Forelimb muscle (tissue), 1 donor: ENCODE measurements at regions not wholly inside any gene's neighbourhood (a gene's known extent, or its start where the extent isn't known, plus 50 kb on each side); places are given as distances from the start of the nearest gene placed in this dataset.
A peak's percentile ranks its signal among the peaks of the same experiment; 100 is the strongest.

ENCODE experiments used
- DNase-seq: peaks from one replicate; pipeline ENCODE4 v3.0.0-alpha.2; 2013; ENCODE audit warnings: low read depth

DNA sequence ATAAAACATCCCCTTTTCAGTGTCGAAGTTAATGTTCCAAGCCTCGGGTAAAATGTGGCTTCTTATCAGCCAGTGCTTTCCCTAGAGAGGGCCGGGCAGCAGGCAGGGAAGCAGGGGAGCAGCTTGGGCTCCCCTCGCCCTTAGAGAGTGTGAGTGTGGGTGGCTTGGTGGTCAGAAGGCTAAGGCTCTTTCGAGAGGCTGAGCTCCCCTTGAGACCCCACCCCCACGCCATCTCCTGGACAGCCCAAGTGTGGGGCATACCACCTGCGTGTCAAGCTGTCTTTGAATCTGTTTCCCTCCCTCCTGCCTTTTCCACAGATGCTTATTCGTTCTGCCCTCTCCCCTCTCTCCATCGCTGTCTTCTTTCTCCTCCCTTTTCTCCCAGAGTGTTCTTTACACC, 95.1 kb upstream of the FOXP4 start:
- DNase-seq: no peak

DNA sequence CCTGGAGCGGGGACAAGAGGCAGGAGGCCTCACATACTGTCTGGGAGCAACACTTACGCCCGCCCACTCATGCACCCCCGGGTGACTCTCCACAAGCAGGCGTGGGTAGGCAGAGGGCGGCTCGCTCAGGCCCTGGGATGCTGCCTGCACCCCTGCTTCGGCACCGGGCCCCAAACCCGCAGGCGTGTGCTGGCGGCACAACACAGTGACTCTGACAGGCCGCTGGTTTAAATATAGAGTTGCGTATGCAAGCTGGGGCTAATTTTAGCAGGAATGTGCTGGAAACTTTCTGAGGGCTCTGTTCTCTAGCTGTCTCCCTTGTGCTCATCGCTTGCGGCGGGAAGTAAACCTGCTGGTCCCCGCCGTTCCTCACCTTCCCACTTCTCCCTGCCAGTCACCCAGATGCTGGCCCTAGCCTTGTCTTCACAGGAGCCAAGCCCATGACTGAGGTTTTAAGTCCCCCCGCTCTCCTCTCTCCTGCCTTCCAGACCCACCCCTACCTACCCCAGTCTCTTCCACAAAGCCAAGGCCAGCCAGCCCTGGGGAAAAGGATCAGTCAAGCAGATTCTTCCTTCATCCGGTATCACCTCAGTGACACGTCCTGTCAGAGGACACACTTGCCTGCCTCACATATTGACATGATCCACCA, 94.5 kb upstream of the FOXP4 start:
- peak; percentile 57 for DNase-seq

DNA sequence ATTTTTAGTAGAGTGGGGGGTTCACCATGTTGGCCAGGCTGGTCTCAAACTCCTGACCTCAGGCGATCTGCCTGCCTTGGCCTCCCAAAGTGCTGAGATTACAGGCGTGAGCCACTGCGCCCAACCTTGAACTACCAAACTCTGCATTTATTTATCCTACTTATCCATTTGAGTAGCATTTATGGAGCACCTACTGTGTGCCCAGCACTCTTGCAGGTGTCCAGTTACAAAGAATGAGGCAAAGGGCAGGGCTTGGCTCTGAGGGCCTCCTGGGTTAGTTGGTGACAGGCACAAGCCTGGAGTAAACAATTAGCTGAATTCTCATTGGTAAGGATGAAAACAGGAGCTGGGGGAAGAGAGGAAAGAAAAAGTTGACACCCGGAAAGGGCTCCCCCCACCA, 93.4 kb upstream of the FOXP4 start:
- DNase-seq: no peak

DNA sequence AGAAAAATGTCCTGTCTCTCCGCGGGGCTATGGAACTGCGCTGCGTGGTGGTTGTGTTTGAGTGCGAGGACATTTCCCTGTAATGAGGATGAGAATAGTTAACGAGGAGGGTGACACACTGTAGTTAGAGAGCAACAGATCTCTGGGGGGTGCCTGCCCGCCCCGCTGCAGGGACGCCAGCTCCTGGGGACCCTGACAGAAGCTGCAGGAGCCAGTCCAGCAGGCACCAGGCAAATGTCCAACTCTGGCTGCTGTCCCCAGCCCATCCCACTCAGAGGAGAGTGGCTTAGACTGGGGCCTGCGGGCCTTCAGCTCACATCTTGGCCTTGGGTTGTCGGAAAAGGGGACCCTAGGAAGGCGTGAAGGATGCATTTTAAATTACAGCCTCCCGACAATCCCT, 92.9 kb upstream of the FOXP4 start:
- DNase-seq: no peak

DNA sequence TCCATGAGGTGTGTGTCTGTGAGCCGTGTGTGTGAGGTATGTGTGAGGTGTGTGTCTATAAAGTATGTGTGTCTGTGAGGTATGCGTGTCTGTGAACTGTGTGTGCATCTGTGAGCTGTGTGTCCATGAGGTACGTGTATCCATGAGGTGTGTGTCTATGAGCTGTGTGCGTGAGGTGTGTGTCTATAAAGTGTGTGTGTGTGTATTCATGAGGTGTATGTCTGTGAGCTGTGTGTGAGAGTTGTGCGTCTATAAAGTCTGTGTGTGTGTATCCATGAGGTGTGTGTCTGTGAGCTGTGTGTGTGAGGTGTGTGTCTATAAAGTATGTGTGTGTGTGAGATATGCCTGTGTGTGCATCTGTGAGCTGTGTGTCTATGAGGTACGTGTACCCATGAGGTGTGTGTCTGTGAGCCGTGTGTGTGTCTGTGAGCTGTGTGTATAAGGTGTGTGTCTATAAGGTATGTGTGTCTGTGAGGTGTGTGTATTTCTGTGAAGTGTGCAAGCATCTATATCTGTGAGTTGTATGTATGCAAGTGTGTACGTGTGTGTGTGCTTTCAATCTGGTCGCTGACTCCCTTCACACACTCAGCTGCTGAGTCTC, 91.9 kb upstream of the FOXP4 start:
- no peak for DNase-seq

DNA sequence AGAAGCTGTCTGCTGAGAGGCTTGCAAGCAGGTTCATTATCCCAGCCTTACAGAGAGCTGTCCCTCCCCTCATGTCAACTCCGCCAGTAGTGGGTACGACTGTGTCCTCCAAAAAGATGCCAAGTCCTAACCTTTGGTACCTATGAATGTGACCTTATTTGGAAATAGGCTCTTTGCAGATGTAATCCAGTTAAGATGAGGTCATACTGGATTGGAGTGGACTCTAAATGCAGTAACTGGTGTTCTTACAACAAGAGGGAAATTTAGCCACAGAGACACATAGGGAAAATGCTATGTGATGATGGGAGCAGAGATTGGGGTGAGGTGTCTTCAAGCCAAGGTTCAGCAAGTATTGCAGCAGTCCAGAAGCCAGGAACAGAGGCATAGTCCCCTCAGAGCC, 90.8 kb upstream of the FOXP4 start:
- no peak for DNase-seq

DNA sequence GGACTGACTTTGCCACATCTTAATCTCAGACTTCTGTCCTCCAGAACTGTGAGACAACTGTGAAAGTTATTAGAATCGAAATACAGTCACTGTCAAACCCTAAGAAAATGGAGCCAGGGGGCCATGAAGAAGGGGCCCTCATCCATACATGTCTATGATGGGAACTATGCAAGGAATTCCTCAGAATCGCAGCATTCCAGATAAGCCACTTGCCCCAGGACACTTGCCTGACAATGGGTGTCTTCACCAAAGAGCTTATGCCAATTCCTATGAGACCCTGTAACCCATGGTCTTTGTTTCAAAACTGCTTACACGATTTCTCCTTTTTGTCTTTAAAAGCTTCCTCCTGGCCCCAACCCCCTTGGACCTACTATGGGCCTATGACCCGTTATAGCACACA, 90.4 kb upstream of the FOXP4 start:
- DNase-seq: no peak

DNA sequence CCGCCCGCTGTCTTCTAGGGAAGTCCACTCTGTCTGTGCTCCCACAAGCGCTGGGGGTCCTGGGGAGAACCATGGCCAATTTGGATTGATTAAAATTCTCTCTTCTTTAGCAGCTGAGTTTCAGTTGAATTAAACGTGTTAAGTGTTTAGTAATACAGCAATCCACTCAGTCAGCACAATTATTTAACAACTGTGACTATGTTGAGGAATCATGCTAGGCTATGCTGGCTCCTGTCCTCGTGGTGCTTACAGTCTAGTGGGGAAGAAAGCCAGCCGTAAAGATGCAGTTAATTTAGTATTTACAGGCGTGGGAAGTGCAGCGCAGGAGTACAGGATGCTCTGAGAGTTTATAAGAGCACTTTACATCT, 88.9 kb upstream of the FOXP4 start:
- DNase-seq: no peak

DNA sequence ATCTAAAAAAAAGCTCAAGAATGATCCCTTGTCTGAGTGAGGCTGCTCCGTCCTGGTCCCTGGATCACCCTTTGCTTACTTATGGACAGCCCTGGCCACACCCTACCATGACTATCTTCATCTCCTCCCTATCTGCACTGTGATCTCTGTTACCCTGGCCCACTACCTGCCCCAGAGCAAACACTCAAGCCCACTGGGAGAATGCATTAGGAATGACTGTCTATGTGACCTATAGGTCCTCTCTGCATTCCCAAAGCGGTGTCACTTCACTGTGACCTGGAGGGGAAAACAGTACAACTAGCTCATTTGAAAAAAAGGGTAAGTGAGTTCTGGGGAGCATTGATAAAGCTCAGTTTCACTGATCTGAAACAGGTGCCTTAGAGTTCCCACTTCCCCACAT, 86.4 kb upstream of the FOXP4 start:
- DNase-seq: no peak

DNA sequence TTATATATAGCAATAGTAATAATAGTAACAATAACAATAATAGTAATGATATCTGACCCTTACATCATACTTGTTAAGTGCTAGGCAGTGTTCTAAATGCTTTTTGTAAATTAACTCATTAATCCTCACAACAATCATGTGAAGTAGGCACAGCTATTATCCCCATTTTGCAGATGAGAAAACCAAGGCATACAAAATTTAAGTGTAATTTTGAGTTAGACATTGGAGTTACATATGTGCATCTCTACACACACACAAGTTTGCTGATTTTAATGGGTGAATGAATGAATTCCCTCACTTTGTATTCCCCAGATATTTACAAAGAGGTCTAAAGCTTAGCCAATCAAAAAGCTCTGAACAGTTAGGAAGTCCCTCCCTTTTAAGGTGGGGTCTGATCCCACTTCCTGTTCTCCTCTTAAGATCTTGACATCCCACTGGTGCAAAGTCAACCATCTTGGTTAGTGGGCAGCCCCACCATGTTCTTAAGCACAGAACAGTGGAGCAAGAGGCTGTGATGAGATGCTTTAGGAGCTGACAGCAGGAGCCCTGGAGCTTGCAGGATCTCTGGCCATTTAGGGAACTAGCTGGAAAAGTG, 85.3 kb upstream of the FOXP4 start:
- DNase-seq: no peak

DNA sequence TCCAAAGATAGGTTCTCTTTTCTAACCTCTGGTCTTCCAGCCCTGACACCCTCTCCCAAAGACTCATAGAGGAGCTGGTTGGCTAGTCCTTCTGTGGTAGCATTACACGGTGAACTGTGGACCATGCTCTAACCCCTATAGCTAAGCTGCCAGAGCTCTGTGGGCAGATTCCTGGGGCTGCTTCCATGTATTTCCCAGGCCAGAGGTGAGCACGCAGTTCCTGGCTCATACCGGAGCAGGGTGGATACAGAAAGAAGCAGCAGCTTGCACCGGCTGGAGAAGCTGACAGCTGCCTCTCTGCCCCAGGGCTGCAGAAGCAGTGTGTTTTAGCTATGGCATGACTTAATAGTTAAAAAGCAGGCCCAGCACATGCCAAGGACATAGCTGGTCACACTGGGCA, 84.1 kb upstream of the FOXP4 start:
- DNase-seq: no peak

DNA sequence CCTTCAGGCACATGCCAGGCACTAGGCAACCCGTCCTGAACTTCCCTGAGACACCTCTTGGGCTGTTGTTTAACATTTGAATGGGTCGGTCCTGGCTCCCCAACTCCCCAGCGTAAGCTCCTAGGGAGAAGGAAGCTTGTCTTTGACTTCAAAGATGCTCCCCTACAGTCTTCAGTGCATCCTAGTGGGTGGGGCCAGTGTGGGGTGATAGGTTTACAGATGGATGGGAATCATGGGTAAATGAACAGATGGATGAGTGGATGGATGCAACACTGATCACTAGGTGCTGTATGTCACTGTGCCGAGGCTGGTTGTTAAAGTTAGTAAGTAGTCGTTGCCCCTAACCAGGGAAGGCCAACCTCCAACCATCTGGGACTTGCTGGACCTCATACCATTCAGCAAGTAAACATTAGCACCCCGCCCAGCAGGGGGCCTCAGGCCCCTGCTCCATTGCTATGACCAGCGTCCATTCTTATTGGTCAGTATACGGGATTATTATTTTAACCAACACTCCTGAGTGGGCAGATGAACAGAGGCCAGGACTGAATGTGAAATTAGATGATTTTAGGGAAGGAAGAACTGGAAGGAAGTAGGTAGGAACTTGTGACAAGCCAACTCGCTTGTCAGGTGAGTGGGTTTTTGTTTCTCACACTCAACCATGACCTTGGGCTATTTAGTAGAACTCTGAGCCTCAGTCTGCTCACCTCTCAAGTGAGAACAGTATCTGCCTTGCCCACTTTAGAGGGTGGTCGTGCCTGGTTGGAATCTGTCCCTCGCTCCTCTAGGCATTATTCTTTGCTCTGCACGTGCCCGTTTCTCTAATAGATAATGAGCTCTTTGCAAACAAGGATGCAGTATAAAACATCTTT, 82.9 kb upstream of the FOXP4 start:
- DNase-seq: no peak

DNA sequence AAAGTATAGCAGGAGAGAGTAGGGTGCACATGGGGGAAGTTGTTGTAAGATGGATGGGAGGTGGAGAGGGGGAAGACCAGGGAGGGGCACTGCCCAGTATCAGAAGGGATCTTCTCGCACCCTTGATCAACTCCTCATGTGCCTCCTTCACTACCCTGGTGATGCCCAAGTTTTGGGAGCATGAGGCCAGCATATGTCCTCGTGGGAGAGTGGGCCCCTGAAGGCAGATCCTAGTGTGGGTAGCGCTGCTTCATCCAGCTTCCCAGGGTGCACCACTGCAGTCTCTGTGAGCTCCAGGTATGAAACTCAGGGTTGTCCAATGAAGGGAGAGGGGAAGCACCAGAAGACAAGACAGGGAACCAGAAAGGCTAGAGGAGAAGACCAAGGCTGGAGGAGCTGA, 82.2 kb upstream of the FOXP4 start:
- no peak for DNase-seq

DNA sequence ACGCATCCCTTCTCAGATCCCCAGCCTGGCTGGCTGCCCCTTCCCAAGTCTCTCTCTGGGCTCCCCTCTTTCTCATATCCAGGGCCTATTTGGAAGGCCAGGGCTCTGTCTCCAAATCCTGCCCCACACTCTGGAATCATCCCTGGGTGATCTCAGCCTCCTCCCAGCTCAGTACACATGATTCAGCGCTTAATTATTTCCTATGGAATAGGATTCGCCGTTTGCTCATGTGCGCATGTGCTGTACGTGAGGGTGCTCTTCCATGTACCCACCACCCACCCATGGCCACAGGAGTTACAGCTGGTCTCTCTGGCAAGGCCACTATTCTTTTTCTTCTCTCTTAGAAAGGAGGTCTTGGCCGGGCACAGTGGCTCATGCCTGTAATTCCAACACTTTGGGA, 81.7 kb upstream of the FOXP4 start:
- DNase-seq: no peak

DNA sequence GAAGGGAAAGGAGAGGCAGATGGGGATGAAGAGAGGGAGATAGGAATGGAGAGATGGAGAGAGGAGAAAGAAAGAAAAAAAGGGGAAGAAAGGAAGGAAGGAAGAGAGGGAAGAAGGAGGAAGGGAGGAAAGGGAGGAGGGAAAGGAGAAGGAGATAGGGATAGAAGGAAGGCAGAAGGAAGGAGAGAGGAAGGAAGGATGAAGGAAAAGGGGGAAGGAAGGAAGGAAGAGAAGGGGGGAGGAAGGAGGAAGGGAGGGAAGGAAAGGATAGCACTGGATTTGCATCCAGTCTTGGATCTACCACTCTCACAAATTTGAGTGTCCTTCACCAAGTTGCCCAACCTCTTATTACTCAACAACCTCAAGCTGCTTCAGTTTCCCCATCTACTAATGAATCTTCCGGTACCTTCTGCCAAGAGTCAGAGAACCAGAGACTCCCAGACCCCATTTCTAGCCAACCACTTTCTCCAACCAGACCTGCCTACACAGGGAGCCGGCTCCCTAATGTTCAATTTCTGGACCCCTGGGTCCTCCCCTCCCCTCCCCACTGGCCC, 79.7 kb upstream of the FOXP4 start:
- DNase-seq: no peak

DNA sequence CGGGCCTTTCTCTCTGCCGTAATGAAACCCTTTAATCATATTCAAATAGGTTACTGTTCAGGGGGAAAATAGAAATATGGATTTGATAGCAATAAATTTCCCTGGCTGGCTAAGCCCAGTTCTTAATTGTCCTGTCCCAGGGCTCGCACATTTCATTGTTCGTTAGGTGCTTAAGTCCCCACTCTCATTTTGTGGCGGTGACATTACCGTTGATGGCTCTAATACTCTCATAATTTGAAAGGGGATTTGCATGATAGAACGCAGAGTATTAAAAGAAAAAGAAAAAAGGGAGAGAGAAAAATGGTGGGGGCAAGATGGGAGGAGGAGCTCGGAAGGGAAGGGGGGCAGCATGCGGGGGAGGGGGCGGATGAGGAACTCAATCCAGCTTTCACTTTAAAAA, 79.1 kb upstream of the FOXP4 start:
- DNase-seq: no peak

DNA sequence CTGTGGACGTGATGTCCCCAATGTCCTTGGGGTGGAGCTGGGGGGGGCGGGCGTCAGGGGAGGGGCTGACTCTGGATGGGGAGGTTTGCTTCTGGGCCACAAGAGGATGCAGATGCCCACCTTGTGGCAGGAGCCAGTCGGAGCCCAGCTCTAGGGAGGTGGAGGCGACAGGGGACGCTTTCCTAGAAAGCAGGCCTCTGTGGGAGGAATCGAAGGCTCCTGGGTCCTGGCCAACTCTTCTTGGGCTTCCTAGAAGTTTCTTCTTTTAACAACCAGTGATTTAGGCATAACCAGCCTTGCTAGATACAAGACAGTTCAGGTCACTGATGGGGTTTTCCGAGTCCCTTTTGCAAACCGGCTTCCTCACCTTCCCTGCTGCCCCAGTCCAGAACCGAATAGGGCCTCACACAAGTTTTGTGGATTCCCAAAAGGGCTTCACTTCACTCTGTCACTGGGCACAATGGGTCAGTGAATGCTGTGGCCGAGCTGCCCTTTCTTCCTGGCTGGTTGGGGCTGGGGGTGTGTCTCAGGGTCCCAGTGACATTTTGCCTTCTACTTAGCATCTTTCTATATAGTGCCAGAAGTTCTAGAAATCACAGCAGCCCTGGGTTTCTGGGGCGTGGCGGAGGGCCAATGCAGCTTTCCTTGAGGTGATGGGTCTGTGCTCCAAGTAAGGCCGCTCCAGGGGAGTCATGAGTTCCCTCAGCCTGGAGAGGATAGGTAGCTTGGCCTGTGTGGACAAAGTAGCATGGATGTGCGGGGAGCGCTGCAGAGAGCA, 78.4 kb upstream of the FOXP4 start:
- no peak for DNase-seq

DNA sequence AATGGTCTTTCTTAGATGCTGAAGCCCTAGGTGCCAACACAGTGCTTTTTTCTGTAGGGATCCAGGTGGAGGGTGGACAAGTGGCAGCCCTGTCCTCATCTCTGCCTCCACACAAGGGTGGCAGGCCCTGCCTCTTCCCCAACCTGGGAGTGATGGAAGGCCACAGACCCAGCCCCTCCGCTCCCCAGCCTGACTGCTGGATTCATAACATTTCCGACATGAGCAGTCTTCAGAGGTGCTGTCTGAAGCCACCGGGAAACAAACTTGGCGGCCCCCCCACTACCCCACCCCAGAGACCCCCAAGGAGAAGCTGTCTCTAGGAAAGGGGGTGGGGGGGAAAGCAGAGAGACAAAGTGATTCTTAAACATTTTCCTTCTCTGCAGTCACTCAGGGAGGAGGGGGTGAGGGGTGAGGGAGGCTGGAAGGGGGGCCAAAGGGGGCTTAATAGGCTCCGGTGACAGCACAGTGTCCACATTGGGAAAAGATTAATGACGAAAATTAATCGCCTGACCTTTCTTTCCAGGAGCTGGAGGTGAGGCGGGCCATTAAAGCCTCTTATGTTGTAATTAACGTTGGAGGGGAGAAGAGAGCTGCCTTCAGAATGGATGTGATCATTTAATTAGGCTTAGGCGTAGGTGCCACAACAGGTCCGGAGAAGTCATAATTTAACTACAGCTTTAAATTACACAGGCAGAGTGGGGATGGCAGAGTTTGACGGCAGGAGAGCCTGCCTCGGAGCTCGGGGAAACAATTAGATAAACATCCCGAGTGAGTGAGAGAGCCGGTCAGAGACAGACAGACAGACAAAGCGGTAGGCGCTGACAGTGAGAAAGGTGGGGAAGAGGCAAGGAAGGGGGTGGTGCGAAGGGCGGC, 76.8 kb upstream of the FOXP4 start:
- no peak for DNase-seq

DNA sequence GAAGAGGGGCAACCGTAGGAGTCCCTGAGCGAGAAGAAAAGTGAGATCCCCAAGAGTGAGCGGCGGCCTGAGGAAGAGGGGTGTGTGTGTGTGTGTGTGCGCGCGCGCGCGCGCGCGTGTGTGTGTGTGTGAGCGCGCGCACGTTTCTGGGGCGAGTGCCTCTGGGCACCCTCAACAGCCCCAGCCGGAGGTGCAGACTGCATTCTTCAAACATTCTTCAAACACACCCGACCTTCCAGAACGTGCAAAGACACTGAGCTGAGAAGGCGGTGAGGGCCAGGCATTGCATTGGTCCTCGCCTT, 76.2 kb upstream of the FOXP4 start:
- DNase-seq: no peak

DNA sequence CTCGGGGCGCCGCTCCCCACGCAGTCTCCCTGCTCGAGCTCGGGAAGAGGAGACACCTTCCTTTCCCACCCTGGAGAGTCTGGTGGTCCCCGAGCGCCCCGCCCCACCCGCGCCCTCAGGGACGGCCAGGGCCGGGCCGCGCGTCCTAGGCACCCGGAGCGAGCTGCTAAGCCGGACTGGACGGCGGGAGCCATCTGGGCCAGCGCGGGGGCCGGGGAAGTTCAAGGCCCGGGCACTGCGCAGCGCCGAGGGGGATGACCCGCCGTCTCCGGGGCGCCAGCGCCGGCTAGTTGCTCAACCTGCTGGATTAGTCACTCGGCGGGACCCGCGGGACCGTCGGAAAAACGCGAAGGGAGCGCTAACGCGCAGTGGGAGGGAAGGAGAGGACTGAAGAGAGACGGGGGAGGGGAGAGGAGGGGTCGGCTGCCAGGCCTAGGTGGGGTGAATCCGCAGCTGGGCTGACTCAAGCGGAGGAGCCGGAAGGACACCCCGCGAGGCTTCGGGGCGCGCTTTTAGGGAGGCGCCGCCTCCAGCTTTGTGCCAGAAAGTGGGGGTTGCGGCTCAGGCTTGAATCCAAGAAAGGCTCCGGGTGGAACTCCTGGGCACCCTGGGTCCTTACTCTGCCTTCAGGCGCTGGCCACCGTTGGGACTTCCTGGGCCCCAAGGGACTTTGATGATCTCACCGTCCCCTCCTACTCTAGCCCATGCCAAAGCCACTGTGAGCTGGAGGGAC, 75.7 kb upstream of the FOXP4 start:
- DNase-seq: no peak
